ENCODE measurements at regions not wholly inside any gene's neighbourhood (a gene's known extent, or its start where the extent isn't known, plus 50 kb on each side); places are given as distances from the start of the nearest gene placed in this dataset.

DNA sequence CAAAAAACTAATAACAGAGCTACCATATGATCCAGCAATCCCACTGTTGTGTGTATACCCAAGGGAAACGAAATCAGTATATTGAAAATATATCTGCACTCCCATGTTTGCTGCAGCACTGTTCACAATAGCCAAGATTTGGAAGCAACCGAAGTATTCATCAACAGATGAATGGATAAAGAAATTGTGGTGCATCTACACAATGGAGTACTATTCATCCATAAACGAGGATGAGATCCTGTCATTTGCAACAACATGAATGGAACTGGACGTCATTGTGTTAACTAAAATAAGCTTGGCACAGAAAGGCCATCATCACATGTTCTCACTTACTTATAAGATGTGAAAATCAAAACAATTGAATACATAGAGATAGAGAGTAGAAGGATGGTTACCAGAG, 402.1 kb downstream of the KCTD8 start:
- DNase-seq = no peak
- Histone ChIP-seq H3K9me3 (no peaks in the 10 kb centered on the region), H3K27ac (no peak overlapping the region), H3K4me3 (replicated peaks in 1 of 3) (no peak overlapping the region), H3K4me1 (no peaks in the 10 kb centered on the region), H3K36me3 (no peaks in the 10 kb centered on the region), H3K27me3 (no peaks in the 10 kb centered on the region)
- WGBS, 2 donors = 82 to 86% methylated on average over 4 of the region's 4 CpGs
- TF ChIP-seq, protein P1, sequence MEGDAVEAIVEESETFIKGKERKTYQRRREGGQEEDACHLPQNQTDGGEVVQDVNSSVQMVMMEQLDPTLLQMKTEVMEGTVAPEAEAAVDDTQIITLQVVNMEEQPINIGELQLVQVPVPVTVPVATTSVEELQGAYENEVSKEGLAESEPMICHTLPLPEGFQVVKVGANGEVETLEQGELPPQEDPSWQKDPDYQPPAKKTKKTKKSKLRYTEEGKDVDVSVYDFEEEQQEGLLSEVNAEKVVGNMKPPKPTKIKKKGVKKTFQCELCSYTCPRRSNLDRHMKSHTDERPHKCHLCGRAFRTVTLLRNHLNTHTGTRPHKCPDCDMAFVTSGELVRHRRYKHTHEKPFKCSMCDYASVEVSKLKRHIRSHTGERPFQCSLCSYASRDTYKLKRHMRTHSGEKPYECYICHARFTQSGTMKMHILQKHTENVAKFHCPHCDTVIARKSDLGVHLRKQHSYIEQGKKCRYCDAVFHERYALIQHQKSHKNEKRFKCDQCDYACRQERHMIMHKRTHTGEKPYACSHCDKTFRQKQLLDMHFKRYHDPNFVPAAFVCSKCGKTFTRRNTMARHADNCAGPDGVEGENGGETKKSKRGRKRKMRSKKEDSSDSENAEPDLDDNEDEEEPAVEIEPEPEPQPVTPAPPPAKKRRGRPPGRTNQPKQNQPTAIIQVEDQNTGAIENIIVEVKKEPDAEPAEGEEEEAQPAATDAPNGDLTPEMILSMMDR (IDR thresholded peaks at IDR 0.05) = no peak
- TF ChIP-seq POLR2A (IDR thresholded peaks at IDR 0.05) = no peak
- intact Hi-C loops (cut with DNase I) = no loop called here

DNA sequence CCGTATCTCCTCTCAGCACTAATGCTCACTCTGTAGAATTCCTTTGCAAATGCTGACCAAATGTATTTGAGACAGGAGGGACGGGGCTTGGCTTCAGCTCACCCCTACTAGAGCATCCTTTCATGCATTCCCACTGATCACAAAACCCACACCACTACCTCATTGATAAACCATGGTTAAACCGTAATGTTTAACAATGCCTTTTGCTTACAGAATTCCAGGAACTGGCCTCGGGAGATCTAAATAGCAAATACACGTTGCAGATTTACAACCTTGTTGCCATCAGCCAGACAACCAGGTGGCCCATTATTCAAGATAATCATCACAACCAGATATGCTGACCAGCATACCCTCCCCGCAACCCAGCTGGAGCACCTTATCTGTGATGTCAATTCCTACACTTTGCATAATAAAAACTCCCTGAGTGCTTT, 391.9 kb downstream of the KCTD8 start:
- no peaks in the 10 kb centered on the region for H3K4me1 ChIP-seq
- TF ChIP-seq, protein P1 (IDR thresholded peaks at IDR 0.05) = no peak
- TF ChIP-seq POLR2A (IDR thresholded peaks at IDR 0.05) = no peak
- DNase-seq = no peak
- H3K36me3 ChIP-seq = no peaks in the 10 kb centered on the region
- no peak overlapping the region for H3K4me3 ChIP-seq (replicated peaks in 1 of 3)
- H3K27me3 ChIP-seq = no peaks in the 10 kb centered on the region
- no peak overlapping the region for H3K27ac ChIP-seq
- 59 to 64% methylated on average over 6 of the region's 6 CpGs for WGBS, 2 donors
- intact Hi-C loops (cut with DNase I) = no loop called here
- H3K9me3 ChIP-seq = no peaks in the 10 kb centered on the region

DNA sequence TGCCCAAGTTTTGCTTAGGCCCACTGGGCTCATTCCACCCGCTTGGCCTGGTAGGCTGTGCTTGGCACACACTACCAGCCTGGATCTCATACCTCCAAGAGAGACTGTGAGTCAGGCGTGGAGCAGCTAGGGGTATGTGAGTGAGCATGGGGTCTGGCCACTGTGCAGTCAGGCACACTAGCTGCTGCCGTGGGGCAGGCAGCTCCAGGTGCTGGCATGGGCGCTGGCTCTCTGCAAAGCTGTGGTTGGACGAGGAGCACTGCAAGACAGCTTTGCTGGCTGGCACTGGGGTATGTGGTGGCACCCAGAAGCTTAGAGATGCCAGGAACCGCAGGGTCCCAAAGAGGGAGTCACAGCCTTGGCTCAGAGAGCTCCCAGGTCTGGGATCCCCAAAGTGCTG, 377.8 kb downstream of the KCTD8 start:
- intact Hi-C loops (cut with DNase I) = no loop called here
- TF ChIP-seq POLR2A (IDR thresholded peaks at IDR 0.05) = no peak
- TF ChIP-seq, protein P1 (IDR thresholded peaks at IDR 0.05) = no peak
- Histone ChIP-seq H3K9me3 (no peaks in the 10 kb centered on the region), H3K27me3 (no peaks in the 10 kb centered on the region), H3K4me1 (no peaks in the 10 kb centered on the region), H3K27ac (no peak overlapping the region), H3K36me3 (no peaks in the 10 kb centered on the region), H3K4me3 (replicated peaks in 1 of 3) (no peak overlapping the region)
- no peak for DNase-seq
- 80 to 86% methylated on average over 5 to 6 of the region's 6 CpGs for WGBS, 2 donors

DNA sequence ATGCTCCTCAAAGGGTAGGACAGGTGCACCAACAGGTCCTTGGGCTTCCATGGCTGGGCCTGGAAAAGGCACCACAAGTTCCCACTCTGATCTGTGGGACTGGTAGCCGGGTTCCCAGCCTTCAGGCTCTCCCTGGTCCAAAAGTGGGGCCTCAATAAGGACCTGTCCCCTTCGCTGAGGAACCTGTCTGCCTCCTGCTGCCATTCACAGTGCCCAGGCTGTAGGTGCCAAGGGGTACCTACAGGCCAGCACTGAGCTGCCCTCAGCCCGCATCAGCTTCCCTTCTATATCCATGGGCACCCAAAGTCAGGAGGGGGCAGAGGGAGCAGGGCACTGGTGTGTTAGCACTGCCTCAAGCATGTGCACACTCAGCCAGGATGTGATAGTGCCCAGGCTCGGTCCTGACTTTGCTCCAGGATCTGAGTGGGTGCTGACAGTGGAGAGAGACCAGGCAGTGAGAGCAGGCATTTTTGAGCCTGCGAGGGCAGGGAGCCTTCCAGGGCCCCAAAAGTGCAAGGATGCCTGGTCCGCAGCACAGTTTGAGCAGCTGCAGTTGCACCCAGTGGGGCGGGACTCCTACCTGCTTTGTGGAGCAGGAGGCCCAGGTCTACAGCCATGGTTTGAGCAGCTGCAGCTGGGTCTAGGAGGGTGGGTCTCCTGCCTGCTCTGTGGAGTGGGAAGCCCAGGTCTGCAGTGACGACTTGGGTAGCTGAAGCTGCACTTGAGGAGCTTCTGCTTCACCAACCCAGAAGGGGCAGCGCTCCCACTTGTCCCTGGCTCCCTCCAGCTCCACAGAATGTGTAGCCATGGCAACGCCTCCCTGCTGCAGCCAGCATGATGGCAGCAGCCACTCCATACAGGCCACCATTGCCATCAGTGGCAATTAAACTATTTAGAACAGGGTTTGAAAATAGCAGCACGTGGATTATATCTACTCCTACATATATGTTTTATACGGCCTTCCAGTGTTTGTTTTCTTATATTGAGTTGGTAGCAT, 376.4 kb downstream of the KCTD8 start:
- Histone ChIP-seq H3K9me3 (no peaks in the 10 kb centered on the region), H3K27me3 (no peaks in the 10 kb centered on the region), H3K36me3 (no peaks in the 10 kb centered on the region), H3K4me3 (replicated peaks in 1 of 3) (no peak overlapping the region), H3K27ac (no peak overlapping the region), H3K4me1 (no peaks in the 10 kb centered on the region)
- intact Hi-C loops (cut with DNase I) = no loop called here
- DNase-seq = no peak
- no peak for TF ChIP-seq POLR2A (IDR thresholded peaks at IDR 0.05)
- TF ChIP-seq, protein P1 (IDR thresholded peaks at IDR 0.05) = no peak
- 80 to 82% methylated on average over 10 to 12 of the region's 12 CpGs for WGBS, 2 donors

DNA sequence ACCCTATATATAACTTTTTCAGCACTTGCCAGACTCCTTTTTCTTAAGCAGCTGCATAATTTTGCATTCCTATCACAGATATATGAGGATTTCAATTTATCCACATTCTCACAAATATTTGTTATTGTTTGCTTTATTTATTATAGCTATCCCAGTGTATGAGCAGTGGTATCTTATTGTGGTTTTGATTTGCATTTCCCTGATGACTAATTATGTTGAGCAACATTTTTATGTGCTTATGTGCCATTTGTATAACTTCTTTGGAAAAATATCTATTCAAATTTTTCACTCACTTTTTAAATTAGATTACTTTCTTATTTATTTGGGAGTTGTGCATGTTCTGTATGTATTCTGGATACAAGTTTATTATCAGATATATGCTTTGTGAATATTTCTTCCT, 361.9 kb downstream of the KCTD8 start:
- H3K4me1 ChIP-seq = no peaks in the 10 kb centered on the region
- TF ChIP-seq, protein P1 (IDR thresholded peaks at IDR 0.05) = no peak
- TF ChIP-seq POLR2A (IDR thresholded peaks at IDR 0.05) = no peak
- no peak for DNase-seq
- H3K4me3 ChIP-seq (replicated peaks in 1 of 3) = no peak overlapping the region
- H3K27me3 ChIP-seq = no peaks in the 10 kb centered on the region
- H3K27ac ChIP-seq = no peak overlapping the region
- no peaks in the 10 kb centered on the region for H3K36me3 ChIP-seq
- intact Hi-C loops (cut with DNase I) = no loop called here
- no peaks in the 10 kb centered on the region for H3K9me3 ChIP-seq
